SH-SY5Y (cell line): ENCODE measurements at regions not wholly inside any gene's neighbourhood (a gene's known extent, or its start where the extent isn't known, plus 50 kb on each side); places are given as distances from the start of the nearest gene placed in this dataset.

Experiments
- GATA2 ChIP-seq: IDR thresholded peaks from 2 replicates; pipeline ENCODE4 v1.6.1; 2011; ENCODE audit warnings: mild to moderate bottlenecking, low read depth, low read length
- GATA3 ChIP-seq: IDR thresholded peaks from 2 replicates; pipeline ENCODE4 v1.6.1; 2011; ENCODE audit warnings: low read depth, mild to moderate bottlenecking, low read length, moderate library complexity

DNA sequence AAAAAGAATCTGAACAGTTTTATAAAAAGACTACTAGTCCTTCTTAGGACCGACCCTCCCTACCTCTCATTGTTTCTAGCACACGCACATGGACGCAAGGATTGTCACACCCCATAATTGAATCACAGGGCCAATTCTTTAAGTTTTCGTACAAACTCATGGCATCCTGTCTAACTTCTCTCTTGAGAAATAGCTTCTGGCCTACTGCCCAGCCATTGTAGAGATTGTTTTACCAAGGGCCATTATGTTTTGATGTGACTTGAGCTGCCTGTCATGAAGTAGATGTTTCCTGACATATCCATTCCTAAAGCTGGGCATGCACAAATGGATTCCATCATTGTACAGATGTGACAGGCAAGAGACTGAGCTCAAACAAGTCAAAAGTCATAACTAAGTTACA, 1672.1 kb upstream of the C9orf72 start:
- TF ChIP-seq GATA2 (no peak), GATA3 (no peak)
